ENCODE measurements at regions not wholly inside any gene's neighbourhood (a gene's known extent, or its start where the extent isn't known, plus 50 kb on each side); places are given as distances from the start of the nearest gene placed in this dataset.
A peak's percentile ranks its signal among the peaks of the same experiment; 100 is the strongest.

DNA sequence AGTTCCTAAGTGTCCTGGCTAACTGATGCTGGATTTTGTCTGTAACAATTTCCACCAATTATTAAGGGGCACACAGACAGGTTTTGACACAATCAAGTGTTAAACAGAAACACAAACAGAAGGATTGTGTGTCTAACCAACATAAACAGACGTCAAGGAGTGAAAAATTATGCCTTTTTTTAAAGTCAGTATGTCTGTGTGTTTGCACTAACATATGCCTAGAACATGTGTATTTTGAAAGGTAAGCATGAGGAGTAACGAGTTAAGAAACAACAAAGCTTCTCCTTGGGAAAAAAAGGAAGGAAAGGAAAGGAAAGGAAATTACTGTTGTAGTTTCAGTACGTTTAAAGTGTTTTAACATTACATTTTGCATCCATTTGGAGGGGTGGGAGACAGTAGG is 466.3 kb upstream of the ID4 start:
- Histone ChIP-seq H4K20me1 (ENCODE audit: insufficient read depth, low read length) (no peaks in the 10 kb centered on the region), H3K9me2 (replicated peaks; ENCODE audit: insufficient read depth, low read length) (no peaks in the 10 kb centered on the region), H3K79me2 (ENCODE audit: low read length) (no peaks in the 10 kb centered on the region), H3K4me2 (ENCODE audit: low read depth, low read length) (no peak overlapping the region), H3K4me1 (ENCODE audit: low read length) (peaks cover 6% of the 10 kb centered on the region; the same call in 1 of the 2 replicates), H3K27me3 (replicated peaks; ENCODE audit: insufficient read depth, low read length) (no peaks in the 10 kb centered on the region), H3K9ac (ENCODE audit: low read length) (no peak overlapping the region), H3K36me3 (replicated peaks; ENCODE audit: insufficient read depth, low read length) (no peaks in the 10 kb centered on the region), H3K27ac (ENCODE audit: low read length) (no peak overlapping the region), H2AFZ (ENCODE audit: low read length) (no peak overlapping the region), H3K4me3 (ENCODE audit: low read length) (no peak overlapping the region), H3K9me3 (replicated peaks; ENCODE audit: insufficient read depth, low read length) (no peaks in the 10 kb centered on the region), H3F3A (ENCODE audit: insufficient read depth, low read length) (0 out of 2 replicates have a peak, but pooled peaks cover 4% of the 10 kb centered on the region)
- no peak for DNase-seq
- TF ChIP-seq, protein P1, sequence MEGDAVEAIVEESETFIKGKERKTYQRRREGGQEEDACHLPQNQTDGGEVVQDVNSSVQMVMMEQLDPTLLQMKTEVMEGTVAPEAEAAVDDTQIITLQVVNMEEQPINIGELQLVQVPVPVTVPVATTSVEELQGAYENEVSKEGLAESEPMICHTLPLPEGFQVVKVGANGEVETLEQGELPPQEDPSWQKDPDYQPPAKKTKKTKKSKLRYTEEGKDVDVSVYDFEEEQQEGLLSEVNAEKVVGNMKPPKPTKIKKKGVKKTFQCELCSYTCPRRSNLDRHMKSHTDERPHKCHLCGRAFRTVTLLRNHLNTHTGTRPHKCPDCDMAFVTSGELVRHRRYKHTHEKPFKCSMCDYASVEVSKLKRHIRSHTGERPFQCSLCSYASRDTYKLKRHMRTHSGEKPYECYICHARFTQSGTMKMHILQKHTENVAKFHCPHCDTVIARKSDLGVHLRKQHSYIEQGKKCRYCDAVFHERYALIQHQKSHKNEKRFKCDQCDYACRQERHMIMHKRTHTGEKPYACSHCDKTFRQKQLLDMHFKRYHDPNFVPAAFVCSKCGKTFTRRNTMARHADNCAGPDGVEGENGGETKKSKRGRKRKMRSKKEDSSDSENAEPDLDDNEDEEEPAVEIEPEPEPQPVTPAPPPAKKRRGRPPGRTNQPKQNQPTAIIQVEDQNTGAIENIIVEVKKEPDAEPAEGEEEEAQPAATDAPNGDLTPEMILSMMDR (IDR thresholded peaks at IDR 0.05; ENCODE audit: low read length): no peak
- no peak for TF ChIP-seq EZH2phosphoT487 (IDR thresholded peaks at IDR 0.05; ENCODE audit: low read length)
- no peak for TF ChIP-seq EZH2 (optimal IDR thresholded peaks at IDR 0.05; ENCODE audit: low read depth, low read length)

- H3K4me2 ChIP-seq (ENCODE audit: low read depth, low read length): peak overlapping the region; percentile 10; the same call in 1 of the 2 replicates
- no peak overlapping the region for H3K9ac ChIP-seq (ENCODE audit: low read length)
- no peaks in the 10 kb centered on the region for H3K36me3 ChIP-seq (replicated peaks; ENCODE audit: insufficient read depth, low read length)
- peak; percentile 36 for DNase-seq
- no peaks in the 10 kb centered on the region for H3K79me2 ChIP-seq (ENCODE audit: low read length)
- 0 out of 2 replicates have a peak, but pooled peaks cover 5% of the 10 kb centered on the region for H3F3A ChIP-seq (ENCODE audit: insufficient read depth, low read length)
- no peak overlapping the region for H2AFZ ChIP-seq (ENCODE audit: low read length)
- TF ChIP-seq EZH2 (optimal IDR thresholded peaks at IDR 0.05; ENCODE audit: low read depth, low read length) (no peak), EZH2phosphoT487 (IDR thresholded peaks at IDR 0.05; ENCODE audit: low read length) (no peak)
- TF ChIP-seq, protein P1 (IDR thresholded peaks at IDR 0.05; ENCODE audit: low read length): no peak
- no peaks in the 10 kb centered on the region for H3K9me3 ChIP-seq (replicated peaks; ENCODE audit: insufficient read depth, low read length)
- no peak overlapping the region for H3K4me3 ChIP-seq (ENCODE audit: low read length)
- H3K9me2 ChIP-seq (replicated peaks; ENCODE audit: insufficient read depth, low read length): no peaks in the 10 kb centered on the region
- H3K27me3 ChIP-seq (replicated peaks; ENCODE audit: insufficient read depth, low read length): no peaks in the 10 kb centered on the region
- no peaks in the 10 kb centered on the region for H4K20me1 ChIP-seq (ENCODE audit: insufficient read depth, low read length)
- peaks cover 10% of the 10 kb centered on the region; the same call in 1 of the 2 replicates for H3K4me1 ChIP-seq (ENCODE audit: low read length)
- H3K27ac ChIP-seq (ENCODE audit: low read length): peak overlapping the region; percentile 11; the same call in 1 of the 2 replicates
These were observed 461.6 kb upstream of the ID4 start for GRCh38 chr6:19375613-19376012.

- no peaks in the 10 kb centered on the region for H3K27me3 ChIP-seq (replicated peaks; ENCODE audit: insufficient read depth, low read length)
- no peaks in the 10 kb centered on the region for H3K36me3 ChIP-seq (replicated peaks; ENCODE audit: insufficient read depth, low read length)
- H3K79me2 ChIP-seq (ENCODE audit: low read length): no peaks in the 10 kb centered on the region
- no peaks in the 10 kb centered on the region for H3K9me3 ChIP-seq (replicated peaks; ENCODE audit: insufficient read depth, low read length)
- DNase-seq: no peak
- no peak overlapping the region for H3K9ac ChIP-seq (ENCODE audit: low read length)
- H3F3A ChIP-seq (ENCODE audit: insufficient read depth, low read length): 0 out of 2 replicates have a peak, but pooled peaks cover 5% of the 10 kb centered on the region
- no peak overlapping the region for H3K27ac ChIP-seq (ENCODE audit: low read length)
- no peak for TF ChIP-seq EZH2 (optimal IDR thresholded peaks at IDR 0.05; ENCODE audit: low read depth, low read length)
- TF ChIP-seq, protein P1 (IDR thresholded peaks at IDR 0.05; ENCODE audit: low read length): no peak
- no peak for TF ChIP-seq EZH2phosphoT487 (IDR thresholded peaks at IDR 0.05; ENCODE audit: low read length)
- no peak overlapping the region for H3K4me2 ChIP-seq (ENCODE audit: low read depth, low read length)
- H2AFZ ChIP-seq (ENCODE audit: low read length): no peak overlapping the region
- H4K20me1 ChIP-seq (ENCODE audit: insufficient read depth, low read length): no peaks in the 10 kb centered on the region
- H3K4me3 ChIP-seq (ENCODE audit: low read length): no peak overlapping the region
- H3K4me1 ChIP-seq (ENCODE audit: low read length): peaks cover 10% of the 10 kb centered on the region; the same call in 1 of the 2 replicates
- no peaks in the 10 kb centered on the region for H3K9me2 ChIP-seq (replicated peaks; ENCODE audit: insufficient read depth, low read length)
These were observed 459.4 kb upstream of the ID4 start for GRCh38 chr6:19377722-19378121.

Data from MM.1S (cell line).